DMS79 treated with DMSO at 0.1 percent for 48 hours (cell line): ENCODE measurements at regions not wholly inside any gene's neighbourhood (a gene's known extent, or its start where the extent isn't known, plus 50 kb on each side); places are given as distances from the start of the nearest gene placed in this dataset.

Experiments used
- DNase-seq: peaks from one replicate; lab custom pipeline; 2025; lab: John Stamatoyannopoulos, UW

DNA sequence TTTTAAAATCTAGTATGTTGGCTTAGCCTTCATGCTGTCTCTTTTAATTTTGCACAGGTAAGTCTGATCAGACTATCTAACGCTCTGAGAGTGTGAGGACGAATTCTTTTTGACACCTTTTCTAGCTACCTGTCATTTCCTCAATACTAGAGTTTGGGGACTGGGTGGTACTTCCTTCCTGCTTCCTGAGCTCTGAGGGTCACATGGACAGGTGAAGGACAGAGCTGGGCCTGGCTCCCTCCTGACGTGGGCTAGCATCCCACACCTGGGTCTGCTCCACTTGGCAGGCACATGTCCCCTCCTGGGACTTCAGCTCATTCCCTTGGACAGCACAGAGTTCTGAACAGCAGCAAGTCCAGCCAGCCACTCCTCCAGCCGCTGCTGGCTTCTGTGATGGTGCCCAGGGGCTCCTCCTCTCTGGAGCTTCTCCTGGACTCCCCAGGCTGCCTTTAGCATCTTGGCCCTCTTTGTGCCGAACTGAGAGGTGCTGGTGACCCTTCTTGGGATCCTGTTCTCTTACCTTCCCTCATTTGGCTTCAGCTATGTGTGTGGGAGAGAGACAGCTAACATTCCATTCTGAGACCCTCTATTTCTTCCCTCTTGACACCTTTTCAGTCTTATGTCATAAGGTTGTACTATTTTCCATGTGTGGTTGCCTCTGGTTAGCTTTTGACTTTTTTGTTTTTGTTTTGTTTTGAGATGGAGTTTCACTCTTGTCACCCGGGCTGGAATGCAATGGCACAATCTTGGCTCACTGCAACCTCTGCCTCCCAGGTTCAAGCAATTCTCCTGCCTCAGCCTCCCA is 106.9 kb downstream of the B3GNT2 start:
- DNase-seq, result no peak

DNA sequence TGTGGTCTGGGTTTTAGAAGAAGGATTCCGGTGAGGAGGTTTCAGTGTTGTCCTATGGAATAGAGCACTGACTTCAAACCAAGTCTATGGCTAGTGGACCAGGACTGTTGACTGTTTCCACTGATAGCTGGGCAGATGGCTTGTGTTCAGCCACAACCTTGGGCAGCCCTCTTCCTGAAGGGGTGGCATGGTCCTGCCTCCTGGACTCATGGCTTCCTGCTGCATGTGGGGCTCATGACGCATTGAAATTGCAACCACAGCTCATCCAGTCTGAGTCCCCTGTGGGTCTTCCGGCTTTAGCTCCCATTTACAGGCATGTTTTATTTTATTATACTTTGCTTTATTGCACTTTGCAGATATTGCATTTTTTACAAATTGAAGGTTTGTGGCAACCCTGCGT is 105.0 kb downstream of the B3GNT2 start:
- DNase-seq, result no peak

DNA sequence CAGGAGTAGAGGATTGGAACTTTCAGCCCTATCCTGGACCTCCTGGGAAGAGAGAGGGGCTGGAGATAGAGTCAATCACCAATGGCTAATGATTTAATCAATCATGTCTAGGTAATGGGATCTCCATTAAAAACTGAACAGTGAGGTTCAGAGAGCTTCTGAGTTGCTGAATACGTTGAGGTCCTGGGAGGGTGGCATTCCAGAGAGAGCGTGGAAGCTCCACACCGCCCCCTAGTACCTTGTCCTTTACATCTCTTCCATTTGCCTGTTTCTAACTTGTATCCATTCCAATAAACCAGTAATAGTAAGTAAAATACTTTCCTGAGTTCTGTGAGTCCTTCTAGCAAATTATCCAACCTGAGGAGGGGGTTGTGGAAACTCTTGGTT is 101.7 kb downstream of the B3GNT2 start:
- DNase-seq, result no peak

DNA sequence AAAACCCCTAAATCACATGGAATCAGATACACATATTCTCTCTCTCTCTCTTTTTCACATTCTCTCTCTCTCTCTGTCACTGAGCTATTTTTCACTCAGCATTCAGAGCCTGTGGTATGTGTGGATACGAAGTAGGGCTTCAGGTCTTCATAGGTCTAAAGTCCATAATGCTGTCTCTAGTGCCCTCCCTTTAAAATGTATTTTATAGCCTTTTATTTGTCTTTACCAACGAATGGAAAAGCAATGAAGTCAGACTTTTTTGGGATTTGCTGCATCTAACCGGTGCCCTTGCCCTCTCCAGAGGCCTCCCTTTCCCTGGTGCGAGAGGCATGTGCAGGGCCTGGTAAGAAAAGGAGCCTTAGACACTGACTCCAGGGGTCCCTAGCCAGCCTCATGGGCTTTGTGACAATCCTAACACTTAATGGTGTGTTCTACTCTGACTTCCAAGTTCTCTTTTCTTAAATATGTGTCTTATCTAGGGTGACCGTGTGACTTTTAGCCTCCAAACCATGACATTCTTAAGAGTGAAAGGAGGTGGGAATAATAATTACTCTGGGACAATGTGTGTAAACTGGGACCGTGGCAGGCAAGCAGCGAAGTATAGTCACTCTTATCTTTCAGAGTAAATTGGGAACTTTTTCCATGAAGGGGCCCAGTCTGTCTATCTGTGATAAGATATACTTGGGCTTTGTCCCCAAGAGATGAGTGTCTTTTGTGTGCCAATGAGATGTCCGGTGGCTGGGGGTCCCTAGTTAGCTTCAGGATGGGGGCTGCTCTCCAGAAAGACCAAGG is 101.1 kb downstream of the B3GNT2 start:
- no peak for DNase-seq

DNA sequence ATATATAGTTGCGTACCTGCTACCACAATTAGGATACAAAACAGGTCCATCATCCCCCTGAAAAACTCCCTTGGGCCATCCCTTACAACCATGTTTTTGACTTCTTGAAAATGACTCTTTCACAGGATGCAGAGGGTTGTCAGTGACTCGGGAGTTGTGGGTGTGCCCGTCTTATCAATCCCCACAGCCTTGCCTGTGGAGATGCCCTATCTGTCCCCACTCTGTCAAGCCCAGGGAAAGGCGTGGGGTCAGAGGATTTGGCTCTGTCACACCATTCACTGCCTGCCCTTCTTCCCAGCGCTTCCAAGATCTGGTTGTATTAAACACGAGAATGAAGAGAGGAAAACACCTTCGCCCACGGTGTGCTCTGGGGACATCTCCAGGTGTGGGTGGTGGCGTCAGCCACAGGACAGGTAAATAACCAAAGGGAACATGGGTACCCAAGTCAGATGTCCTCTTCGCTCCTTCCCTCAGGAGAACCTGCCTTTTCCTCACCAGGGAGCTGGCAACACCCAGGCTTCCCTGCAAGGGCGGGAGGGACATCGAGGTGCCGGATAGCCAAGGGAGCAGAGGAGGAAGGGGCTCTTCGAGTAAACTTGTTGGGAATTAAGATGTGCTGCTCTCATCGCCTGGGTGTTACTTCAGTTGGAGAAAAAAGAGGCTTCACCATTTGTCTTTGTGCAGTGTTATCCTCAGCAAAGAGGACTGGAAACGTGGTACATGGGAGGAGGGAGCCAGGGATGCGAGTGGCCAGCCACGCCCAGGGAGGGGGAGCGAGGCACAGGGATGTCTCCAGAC is 100.3 kb downstream of the B3GNT2 start:
- DNase-seq, result no peak

DNA sequence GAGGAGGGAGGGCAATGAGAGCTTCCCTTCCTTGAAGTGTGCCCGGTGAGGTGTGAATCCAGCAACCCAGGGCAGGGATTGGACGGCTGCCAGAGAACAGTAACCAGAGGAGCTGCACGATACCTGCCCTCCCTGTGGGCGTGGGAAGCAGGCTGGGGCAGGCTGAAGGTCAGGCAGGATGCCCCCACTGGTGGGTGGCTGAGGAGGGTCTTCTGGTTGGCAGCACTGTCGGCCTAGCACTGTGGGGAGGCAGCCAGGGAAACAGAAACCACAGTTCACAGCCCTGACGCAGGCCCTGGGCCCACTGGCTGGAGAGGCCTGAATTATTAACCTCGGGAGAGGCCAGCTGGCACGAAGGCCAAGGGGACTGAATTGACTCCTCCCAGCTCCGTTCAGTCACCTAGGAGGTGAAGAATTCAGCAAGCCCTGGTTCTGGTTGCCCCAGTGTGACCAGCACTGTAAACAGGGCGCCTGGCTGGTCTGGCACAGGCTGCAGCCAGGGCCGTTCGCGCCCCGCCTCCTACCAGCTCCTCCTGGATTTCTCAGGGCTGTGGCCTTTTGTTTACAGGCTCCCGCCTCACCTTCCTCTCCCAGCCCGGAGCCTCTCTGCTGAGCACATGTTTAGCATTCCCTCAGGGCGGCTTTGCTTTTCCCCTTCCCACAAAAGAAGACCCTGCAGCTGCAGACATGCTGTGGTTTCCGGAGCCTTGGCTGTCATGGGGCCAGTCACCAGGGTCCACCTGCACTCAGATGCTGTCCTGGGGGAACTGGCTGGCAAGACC is 97.8 kb downstream of the B3GNT2 start:
- peak; percentile 91 for DNase-seq

DNA sequence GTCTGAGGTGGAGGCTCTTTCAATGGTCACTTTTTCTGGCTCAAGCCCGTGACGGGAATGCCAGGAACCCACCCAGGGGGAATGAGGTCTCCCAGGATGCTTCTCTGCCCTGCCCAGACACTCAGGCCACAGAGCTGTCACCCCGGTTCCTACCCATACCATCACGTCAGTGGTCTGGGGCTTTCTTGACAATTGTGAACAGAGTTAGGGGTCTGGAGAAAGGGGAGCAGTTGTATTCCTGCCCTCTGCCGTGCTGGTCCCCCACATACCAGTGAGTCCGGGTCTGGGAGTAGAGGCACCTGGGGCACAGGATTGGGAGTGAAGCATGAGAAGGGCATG is 97.2 kb downstream of the B3GNT2 start:
- DNase-seq, result no peak

DNA sequence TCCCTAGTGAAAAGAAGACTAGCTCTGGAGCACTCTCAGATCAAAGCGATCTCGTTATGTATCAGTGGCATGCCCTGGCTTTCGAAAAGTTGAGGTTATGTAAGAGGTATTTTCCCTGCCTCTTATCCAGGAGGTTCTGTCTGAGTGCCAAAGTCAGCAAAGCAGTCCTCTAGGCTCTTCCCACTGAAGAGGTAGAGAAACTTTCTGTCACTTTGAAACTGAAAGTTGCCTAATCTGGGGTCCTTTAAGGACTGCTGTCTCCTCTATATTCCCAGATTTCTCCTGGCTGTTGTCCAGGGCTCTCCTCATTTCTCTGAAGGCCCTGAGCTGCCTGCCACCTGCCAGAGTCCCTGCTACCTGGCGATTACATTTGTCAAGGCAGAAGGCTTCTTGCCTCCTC is 96.3 kb downstream of the B3GNT2 start:
- peak; percentile 92 for DNase-seq

DNA sequence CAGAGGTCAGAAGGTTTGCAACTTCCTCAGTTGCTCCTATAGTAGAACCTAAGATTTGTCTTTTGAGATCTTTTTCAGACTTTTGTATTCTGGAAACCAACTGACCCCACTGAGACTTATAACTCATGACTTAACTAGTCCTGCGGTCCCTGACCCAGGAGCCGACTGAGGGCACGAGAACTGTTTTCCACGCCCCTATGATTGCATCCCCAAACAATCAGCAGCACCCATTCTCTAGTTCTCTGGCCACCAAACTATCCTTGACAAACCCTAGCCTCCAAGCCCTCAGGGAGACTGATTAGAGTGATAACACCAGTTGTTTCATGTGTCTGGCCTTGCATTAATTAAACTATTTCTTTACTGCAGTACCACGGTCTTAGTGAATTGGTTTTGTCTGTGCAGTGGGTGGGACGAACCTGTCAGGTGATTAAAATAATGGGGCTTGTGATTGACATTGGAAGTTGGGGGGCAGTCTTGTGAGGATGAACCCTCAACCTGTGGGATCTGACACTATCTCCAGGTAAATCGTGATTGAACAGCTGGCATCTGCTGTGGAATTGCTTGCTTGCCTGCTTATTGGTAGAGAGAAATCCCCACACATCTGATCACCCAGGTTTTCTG is 95.7 kb downstream of the B3GNT2 start:
- no peak for DNase-seq

DNA sequence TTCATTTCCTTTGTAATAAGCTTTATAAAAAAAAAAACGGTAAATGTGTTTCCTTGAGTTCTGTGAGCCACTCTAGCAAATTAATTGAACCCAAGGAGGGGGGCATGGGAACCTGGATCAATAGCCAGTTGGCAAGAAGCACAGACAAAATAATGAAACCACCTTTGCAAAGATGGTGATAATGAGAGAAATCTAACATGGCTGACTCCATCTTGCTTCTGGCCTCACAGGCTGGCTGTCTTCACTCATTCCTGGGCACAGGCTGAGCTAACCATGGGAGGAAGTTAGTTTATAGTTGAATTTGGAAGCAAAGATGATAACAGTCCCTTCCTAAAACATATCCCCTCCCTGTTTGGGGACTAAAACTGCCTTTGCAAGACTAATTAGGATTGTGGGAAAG is 95.1 kb downstream of the B3GNT2 start:
- DNase-seq, result no peak

DNA sequence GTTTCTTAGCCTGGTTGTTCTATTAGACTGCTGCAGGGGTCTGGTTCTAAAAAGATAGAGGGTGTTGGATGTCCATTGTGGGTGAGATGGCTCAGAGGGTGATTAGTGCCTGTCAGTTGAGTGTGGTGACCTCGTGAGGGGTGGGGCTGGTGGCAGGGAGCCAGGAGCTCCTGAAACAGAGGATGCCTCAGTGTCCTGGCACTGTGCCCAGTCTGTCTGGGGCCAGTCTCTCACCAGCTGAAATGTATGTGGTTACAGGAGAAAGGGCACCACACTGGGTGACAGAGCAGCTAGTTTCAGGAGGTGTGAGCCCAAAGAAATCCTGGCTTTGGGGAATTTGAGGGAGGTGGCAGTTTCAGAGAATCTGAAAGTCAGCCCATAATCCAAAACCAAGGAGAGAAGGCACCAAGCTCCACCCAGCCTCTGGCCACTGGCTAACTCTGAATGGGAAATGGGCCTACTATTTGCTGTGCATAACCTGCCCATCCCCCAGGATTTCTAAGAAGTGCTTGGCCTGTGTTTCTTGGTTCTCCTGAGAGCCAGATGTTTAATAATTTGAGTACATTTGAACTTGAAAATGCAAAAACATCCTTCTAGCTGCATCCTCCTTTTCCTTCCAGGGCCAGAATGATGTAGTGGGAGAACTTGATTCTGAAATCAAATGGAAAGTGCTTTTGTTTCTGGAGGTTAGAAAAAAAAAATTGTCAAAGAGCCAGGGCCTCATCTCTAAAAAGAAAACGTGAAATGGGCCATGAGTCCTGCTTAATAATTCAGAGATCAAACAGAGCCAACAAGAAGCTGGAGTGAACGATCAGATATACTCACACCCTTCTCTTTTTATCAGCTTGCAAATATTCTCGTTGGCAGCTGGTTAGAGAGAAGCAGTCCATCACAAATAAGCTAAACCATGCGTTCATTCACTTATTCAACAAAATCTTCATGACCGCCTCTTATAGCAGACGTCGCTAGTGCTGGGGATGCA is 92.3 kb downstream of the B3GNT2 start:
- DNase-seq, result peak; percentile 87

DNA sequence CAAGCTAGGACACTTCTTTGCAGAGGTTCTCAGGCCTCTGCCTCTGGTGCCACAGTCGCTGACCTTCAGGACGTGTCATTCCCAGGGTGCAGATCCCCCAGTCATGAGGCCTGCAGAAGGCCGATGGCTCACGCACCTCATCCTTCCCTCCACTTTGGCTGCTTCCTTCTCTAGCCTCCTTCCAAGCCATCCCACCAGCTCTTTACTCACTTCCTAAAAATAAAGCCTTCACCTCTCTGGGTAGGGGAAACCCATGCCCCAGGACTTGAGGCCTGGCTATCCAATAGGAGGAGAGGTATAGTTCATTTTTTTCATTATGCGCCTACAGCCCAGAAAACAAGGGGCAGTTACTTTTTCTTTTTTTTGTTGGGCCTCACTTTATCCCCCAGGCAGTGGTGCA is 91.4 kb downstream of the B3GNT2 start:
- DNase-seq, result no peak

DNA sequence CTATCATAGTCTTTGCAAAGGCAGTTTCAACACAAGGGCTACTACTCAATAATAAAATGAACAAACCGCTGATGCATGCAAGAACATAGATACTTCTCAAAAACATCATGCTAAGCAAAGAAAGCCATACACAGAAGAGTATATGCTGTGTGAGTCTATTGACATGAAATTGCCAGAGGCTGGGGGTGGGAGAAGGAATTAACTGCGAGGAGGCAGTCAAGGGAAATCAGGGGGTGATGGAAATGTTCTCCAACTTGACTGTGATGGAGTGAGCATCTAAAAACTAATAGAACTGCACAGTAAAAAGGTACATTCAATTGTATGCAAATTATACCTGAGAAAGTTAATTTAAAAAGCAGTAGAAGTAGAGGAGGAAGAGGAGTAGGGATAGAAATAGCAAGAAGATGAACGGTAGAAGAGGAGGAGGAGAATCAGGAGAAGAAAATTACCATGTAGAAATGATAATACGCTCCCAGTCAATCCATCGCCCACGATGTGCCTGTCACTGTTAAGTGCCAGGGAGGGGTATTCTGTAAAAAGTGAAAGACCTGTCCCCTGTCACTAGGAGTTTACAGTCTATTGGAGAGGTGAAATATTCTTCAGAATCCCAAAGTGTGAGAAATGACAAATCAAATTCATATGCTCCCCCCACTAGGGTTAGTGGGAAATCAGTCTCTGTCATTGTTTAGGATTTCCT is 90.3 kb downstream of the B3GNT2 start:
- no peak for DNase-seq

DNA sequence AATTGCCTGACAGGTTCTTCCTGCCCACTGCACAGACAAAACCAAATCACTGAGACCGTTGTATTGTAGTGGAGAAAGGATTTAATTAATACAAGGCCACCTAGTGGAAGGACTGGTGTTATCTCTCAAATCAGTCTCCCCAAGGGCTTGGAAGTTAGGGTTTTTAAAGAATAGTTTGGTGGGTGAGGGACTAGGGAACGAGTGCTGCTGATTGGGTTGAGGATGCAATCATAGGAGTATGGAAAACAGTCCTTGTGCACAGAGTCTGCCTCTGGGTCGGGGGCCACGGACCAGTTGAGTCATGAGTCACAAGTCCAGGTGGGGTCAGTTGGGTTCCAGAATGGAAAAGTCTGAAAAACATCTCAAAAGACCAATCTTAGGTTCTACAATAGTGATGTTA is 89.1 kb downstream of the B3GNT2 start:
- DNase-seq, result no peak

DNA sequence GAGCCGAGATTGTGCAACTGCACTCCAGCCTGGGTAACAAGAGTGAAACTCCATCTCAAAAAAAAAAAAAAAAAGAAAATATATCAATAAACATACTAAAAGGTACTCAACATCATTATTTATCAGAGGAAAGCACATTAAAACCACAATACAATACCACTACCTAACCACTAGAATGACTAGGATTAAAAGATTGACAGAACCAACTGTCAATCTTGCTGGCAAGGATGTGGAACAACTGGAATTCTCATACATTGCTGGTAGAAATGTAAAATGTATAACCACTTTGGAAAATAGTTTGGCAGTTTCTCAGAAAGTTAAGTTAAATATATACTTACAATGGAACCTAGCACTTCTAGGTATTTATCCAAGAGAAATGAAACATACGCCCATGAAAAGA is 88.6 kb downstream of the B3GNT2 start:
- no peak for DNase-seq

DNA sequence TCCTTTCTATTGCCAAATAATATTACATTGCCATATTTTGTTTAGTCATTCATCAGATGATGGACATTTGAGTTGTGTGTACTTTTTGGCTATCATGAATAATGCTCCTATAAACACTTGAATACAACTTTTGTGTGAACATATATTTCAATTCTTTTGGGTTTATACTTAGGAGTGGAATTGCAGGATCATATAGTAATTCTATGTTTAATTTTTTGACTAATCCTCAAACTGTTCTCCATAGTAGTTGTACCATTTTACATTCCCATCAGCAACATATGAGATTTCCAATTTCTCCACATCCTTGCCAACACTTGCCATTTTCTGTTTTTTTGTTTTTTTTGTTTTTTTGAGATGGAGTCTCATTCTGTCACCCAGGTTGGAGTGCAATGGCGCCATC is 87.2 kb downstream of the B3GNT2 start:
- DNase-seq, result no peak

DNA sequence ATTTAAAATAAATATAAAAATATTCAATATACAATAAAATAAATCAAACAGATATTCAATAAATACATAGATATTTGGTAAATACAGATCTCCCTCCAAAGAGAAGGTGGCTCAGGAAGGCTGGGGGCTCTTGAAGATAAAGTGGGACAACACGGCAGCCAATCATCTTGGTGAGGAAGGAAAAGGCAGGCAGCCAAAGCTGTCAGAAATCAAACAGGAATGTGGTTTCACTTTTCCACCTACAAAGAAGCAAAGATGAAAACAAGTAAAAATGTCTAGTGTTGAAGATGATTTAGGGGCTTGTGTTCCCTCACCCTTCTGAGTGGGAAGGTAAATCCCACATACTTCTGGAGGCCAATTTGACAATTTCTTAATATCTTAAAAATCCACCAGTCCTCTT is 85.7 kb downstream of the B3GNT2 start:
- no peak for DNase-seq

DNA sequence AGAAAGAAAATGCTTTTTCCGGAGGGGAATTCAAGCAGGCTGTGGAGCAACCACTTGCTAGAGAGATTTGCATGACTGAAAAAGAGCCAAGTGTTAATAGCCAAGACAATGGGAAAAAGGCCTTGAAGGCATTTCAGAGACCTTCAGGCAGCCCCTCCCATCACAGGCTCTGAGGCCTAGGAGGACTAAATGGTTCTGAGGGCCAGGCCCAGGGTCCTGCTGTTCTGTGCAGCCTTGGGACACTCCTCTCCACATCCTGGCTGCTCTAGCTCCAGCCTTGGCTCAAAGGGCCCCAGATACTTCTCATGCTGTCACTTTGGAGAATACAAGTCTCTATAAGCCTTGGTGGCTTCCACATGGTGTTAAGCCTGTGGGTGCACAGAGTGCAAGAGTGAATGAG is 81.8 kb downstream of the B3GNT2 start:
- no peak for DNase-seq
